SK-N-SH treated with all-trans-retinoic acid at 6 μM for 48 hours (cell line): ENCODE measurements at regions not wholly inside any gene's neighbourhood (a gene's known extent, or its start where the extent isn't known, plus 50 kb on each side); places are given as distances from the start of the nearest gene placed in this dataset.

Experiments
- ATAC-seq: fragments of 200-7000 bp; cut with Tn5 transposase; 3 replicates; pipeline ENCODE4 v1.9.1; 2020; ENCODE audit warnings: mild to moderate bottlenecking, moderate library complexity
- ARNTL ChIP-seq: fragments of 450-650 bp; formaldehyde crosslinking; IDR thresholded peaks from 2 replicates; pipeline ENCODE4 v1.5.0; 2020; ENCODE audit warnings: low read depth, mild to moderate bottlenecking, moderate library complexity, borderline replicate concordance
- BACH2 ChIP-seq: fragments of 250-450 bp; sonication (Bioruptor Pico); IDR thresholded peaks from 2 replicates; pipeline ENCODE4 v1.9.0; 2021; ENCODE audit warnings: mild to moderate bottlenecking, borderline replicate concordance
- CREB5 ChIP-seq: fragments of 250-450 bp; sonication (Bioruptor Pico); IDR thresholded peaks from 2 replicates; pipeline ENCODE4 v1.5.1; 2020; ENCODE audit warnings: low read depth, mild to moderate bottlenecking, moderate library complexity
- ESRRG ChIP-seq: fragments of 250-450 bp; sonication (Bioruptor Pico); IDR thresholded peaks from 2 replicates; pipeline ENCODE4 v1.6.1; 2021; ENCODE audit warnings: mild to moderate bottlenecking
- ISL1 ChIP-seq: fragments of 250-450 bp; sonication (Bioruptor Pico); IDR thresholded peaks from 2 replicates; pipeline ENCODE4 v2.1.2; 2022; ENCODE audit warnings: mild to moderate bottlenecking, moderate library complexity
- OSR1 ChIP-seq: fragments of 250-450 bp; sonication (Bioruptor Pico); IDR thresholded peaks from 2 replicates; pipeline ENCODE4 v1.8.0; 2022; ENCODE audit warnings: moderate library complexity, mild to moderate bottlenecking, inconsistent platforms
- PATZ1 ChIP-seq: fragments of 250-450 bp; sonication (Bioruptor Pico); IDR thresholded peaks from 2 replicates; pipeline ENCODE4 v1.8.0; 2020; ENCODE audit warnings: mild to moderate bottlenecking, moderate library complexity, borderline replicate concordance
- POU6F1 ChIP-seq: fragments of 250-450 bp; sonication (Bioruptor Pico); IDR thresholded peaks from 2 replicates; pipeline ENCODE4 v1.8.0; 2021; ENCODE audit warnings: low read depth, mild to moderate bottlenecking, moderate library complexity, borderline replicate concordance
- PPARA ChIP-seq: fragments of 250-450 bp; sonication (Bioruptor Pico); IDR thresholded peaks from 2 replicates; pipeline ENCODE4 v1.5.0; 2020; ENCODE audit warnings: mild to moderate bottlenecking, borderline replicate concordance
- RARB ChIP-seq: fragments of 250-450 bp; sonication (Bioruptor Pico); IDR thresholded peaks from 2 replicates; pipeline ENCODE4 v1.8.0; 2021; ENCODE audit warnings: mild to moderate bottlenecking, moderate library complexity
- TCF4 ChIP-seq: fragments of 250-450 bp; sonication (Bioruptor Pico); IDR thresholded peaks from 2 replicates; pipeline ENCODE4 v1.8.0; 2021; ENCODE audit warnings: mild to moderate bottlenecking, moderate library complexity, borderline replicate concordance
- TOX ChIP-seq: fragments of 250-450 bp; sonication (Bioruptor Pico); IDR thresholded peaks from 2 replicates; pipeline ENCODE4 v1.8.0; 2021; ENCODE audit warnings: mild to moderate bottlenecking, moderate library complexity, borderline replicate concordance
- TSHZ2 ChIP-seq: fragments of 250-450 bp; sonication (Bioruptor Pico); IDR thresholded peaks from 2 replicates; pipeline ENCODE4 v1.5.0; 2020; ENCODE audit warnings: mild to moderate bottlenecking, moderate library complexity
- ZFP3 ChIP-seq: fragments of 250-450 bp; sonication (Bioruptor Pico); IDR thresholded peaks from 2 replicates; pipeline ENCODE4 v1.5.0; 2020; ENCODE audit warnings: mild to moderate bottlenecking, moderate library complexity
- ZNF70 ChIP-seq: fragments of 450-650 bp; formaldehyde crosslinking; IDR thresholded peaks from 2 replicates; pipeline ENCODE4 v1.5.0; 2020; ENCODE audit warnings: mild to moderate bottlenecking, moderate library complexity
- ZNF8 ChIP-seq: fragments of 450-650 bp; formaldehyde crosslinking; IDR thresholded peaks from 2 replicates; pipeline ENCODE4 v1.5.0; 2020; ENCODE audit warnings: mild to moderate bottlenecking, moderate library complexity

GRCh38 chr22:34038801-34039555 lies 118.7 kb upstream of the LARGE1 start (continued):
- TF ChIP-seq TSHZ2 (CRISPR knock-in tag) = no peak
- no peak for TF ChIP-seq ZNF70 (CRISPR knock-in tag)
- no peak for TF ChIP-seq ISL1 (CRISPR knock-in tag)
- TF ChIP-seq OSR1 (CRISPR knock-in tag) = no peak
- TF ChIP-seq BACH2 (CRISPR knock-in tag) = no peak
- no peak for TF ChIP-seq ZFP3 (CRISPR knock-in tag)

- no peak for ATAC-seq
- TF ChIP-seq POU6F1 (CRISPR knock-in tag) = no peak
- TF ChIP-seq PPARA (CRISPR knock-in tag) = no peak
- no peak for TF ChIP-seq ARNTL (CRISPR knock-in tag)
- TF ChIP-seq ZNF8 (CRISPR knock-in tag) = no peak
- no peak for TF ChIP-seq PATZ1 (CRISPR knock-in tag)
- no peak for TF ChIP-seq TSHZ2 (CRISPR knock-in tag)
- no peak for TF ChIP-seq ZNF70 (CRISPR knock-in tag)
- TF ChIP-seq ESRRG (CRISPR knock-in tag) = no peak
- TF ChIP-seq TOX (CRISPR knock-in tag) = no peak
- TF ChIP-seq ZFP3 (CRISPR knock-in tag) = no peak
- no peak for TF ChIP-seq CREB5 (CRISPR knock-in tag)
- TF ChIP-seq TCF4 = no peak
Observed at GRCh38 chr22:34045311-34045710, 125.0 kb upstream of the LARGE1 start.

- no peak for TF ChIP-seq RARB (CRISPR knock-in tag)
- TF ChIP-seq BACH2 (CRISPR knock-in tag) = no peak
- no peak for TF ChIP-seq ZFP3 (CRISPR knock-in tag)
- no peak for TF ChIP-seq OSR1 (CRISPR knock-in tag)
- no peak for ATAC-seq
Observed at GRCh38 chr22:34055525-34056200, 135.4 kb upstream of the LARGE1 start.
